Right lobe of liver (tissue), 6 donors: ENCODE measurements at regions not wholly inside any gene's neighbourhood (a gene's known extent, or its start where the extent isn't known, plus 50 kb on each side); places are given as distances from the start of the nearest gene placed in this dataset.

Source experiments
- ATAC-seq, 4 donors: fragments of 200-7000 bp; cut with Tn5 transposase; one replicate each; pipeline ENCODE4 v1.9.1; 2020; ENCODE audit warnings: mild to moderate bottlenecking in 4 of 4, moderate library complexity in 4 of 4
- DNase-seq, 3 donors: peaks; one replicate each; pipeline ENCODE4 v3.0.0-alpha.2; 2020
- H3K27ac ChIP-seq, 3 donors: fragments of 200-600 bp; one replicate each; pipeline ENCODE4 v1.8.0; 2022
- H3K27me3 ChIP-seq, 2 donors: fragments of 200-600 bp; one replicate each; pipeline ENCODE4 v1.8.0; 2022
- H3K36me3 ChIP-seq, 4 donors: fragments of 200-600 bp; sonication (generic) in 1 of 4; one replicate each; pipeline versions ENCODE4 v1.5.1 to v1.8.0; 2017 to 2022; ENCODE audit warnings: control low read depth in 1 of 4
- H3K4me1 ChIP-seq, 4 donors: fragments of 200-600 bp; sonication (generic) in 1 of 4; one replicate each; pipeline versions ENCODE4 v1.5.1 to v1.8.0; 2017 to 2022; ENCODE audit warnings: control low read depth in 1 of 4
- H3K4me3 ChIP-seq, 3 donors: fragments of 200-600 bp; one replicate each; pipeline ENCODE4 v1.8.0; 2022
- H3K9me3 ChIP-seq, 4 donors: fragments of 200-600 bp; sonication (generic) in 1 of 4; one replicate each; pipeline versions ENCODE4 v1.5.1 to v1.8.0; 2017 to 2022; ENCODE audit warnings: control low read depth in 1 of 4
- POLR2A ChIP-seq: fragments of 450-650 bp; IDR thresholded peaks from one replicate; pipeline ENCODE4 v1.6.1; 2017; ENCODE audit warnings: antibody characterized with exemption, mild to moderate bottlenecking
- WGBS: methylation state at CpG from one replicate; pipeline ENCODE4 v1.1.6; 2018; ENCODE audit warnings: low coverage, low lambda C conversion rate; ENCODE audit not compliant: insufficient coverage; ENCODE audit errors: missing lambda C conversion rate; 5-methylcytosine and 5-hydroxymethylcytosine counted together
- intact Hi-C, 2 donors: fragments of 100-400 bp; cut with DNase I; formaldehyde crosslinking; loops; one replicate each; pipeline versions ENCODE4 v1.11.2 to v1.14.1; 2022
- TF ChIP-seq, protein P1 (sequence below), 4 donors: fragments of 200-600 bp in 3 of 4; fragments of 450-650 bp in 1 of 4; IDR thresholded peaks; one replicate each; pipeline versions ENCODE4 v1.5.1 to v1.8.0; 2016 to 2022; ENCODE audit warnings: antibody characterized with exemption in 4 of 4, mild to moderate bottlenecking in 2 of 4
- donor health status: DM: no; HTN: yes; CAD: no.
- donor health status: DM: no; HTN: no; CAD: no.
- donor health status: DM: no; HTN: no; CAD: no.
- donor health status: DM: no; HTN: yes; CAD: no.
- donor health status: DM: no; HTN: yes; CAD: no.

DNA sequence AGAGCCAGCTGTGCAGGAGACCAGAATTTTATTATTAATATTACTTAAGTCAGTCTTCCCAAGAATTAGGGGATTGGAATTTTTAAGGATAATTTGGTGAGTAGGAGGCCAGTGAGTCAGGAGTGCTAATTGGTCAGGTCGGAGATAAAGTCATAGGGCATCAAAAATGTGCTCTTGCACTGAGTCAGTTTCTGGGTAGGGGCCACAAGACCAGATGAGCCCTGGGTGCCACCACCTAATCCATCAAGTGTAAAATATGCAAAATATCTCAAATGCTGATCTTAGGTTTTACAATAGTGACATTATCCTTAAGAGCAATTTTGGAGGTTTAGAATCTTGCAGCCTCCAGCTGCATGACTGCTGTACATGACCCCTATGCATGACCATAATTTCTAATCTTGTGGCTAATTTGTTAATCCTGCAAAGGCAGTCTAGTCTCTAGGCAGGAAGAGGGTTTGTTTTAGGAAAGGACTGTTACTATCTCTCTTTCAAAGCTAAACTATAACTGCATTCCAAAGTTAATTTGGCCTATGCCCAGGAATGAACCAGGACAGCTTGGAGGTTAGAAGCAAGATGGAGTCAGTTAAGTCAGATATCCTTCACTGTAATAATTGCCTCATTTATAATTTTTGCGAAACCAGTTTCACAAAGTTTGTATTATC, 215.9 kb downstream of the RNF152 start:
- Histone ChIP-seq H3K36me3 (no peaks in the 10 kb centered on the region), H3K4me3 (no peak overlapping the region), H3K9me3 (peaks cover 0 to 7% (median 0%) of the 10 kb centered on the region in 4 donors), H3K27ac (no peak overlapping the region), H3K4me1 (no peaks in the 10 kb centered on the region), H3K27me3 (no peaks in the 10 kb centered on the region)
- ATAC-seq = no peak
- WGBS = 70% methylated on average over 2 of the region's 2 CpGs
- no peak for DNase-seq
- intact Hi-C loops = no loop called here
- TF ChIP-seq POLR2A = no peak
- TF ChIP-seq, protein P1, sequence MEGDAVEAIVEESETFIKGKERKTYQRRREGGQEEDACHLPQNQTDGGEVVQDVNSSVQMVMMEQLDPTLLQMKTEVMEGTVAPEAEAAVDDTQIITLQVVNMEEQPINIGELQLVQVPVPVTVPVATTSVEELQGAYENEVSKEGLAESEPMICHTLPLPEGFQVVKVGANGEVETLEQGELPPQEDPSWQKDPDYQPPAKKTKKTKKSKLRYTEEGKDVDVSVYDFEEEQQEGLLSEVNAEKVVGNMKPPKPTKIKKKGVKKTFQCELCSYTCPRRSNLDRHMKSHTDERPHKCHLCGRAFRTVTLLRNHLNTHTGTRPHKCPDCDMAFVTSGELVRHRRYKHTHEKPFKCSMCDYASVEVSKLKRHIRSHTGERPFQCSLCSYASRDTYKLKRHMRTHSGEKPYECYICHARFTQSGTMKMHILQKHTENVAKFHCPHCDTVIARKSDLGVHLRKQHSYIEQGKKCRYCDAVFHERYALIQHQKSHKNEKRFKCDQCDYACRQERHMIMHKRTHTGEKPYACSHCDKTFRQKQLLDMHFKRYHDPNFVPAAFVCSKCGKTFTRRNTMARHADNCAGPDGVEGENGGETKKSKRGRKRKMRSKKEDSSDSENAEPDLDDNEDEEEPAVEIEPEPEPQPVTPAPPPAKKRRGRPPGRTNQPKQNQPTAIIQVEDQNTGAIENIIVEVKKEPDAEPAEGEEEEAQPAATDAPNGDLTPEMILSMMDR (IDR thresholded peaks at IDR 0.05) = no peak

DNA sequence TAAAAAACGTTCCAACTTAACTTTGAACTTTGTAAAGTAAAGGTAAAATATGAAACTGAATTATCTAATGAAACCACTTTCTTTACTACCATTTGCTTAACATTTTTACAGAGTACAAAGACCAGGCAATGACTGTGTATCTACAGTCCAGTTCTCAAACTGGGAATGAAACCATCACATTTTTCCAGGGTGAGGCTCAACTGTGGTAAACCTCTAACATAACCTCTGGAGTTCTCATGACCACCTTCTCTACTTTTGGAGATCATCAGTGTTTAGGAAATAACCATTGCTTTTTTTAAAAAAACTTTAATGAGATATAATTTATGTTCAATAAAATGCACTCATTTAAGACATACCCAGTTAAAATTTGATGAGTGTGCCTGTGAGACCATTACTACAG, 223.5 kb downstream of the RNF152 start:
- H3K9me3 ChIP-seq = no peaks in the 10 kb centered on the region
- peak in 1 of 4 donors; percentile 49 for ATAC-seq
- intact Hi-C loops = no loop called here
- DNase-seq = no peak
- no peaks in the 10 kb centered on the region for H3K27me3 ChIP-seq
- H3K4me1 ChIP-seq = peaks cover 0 to 9% (median 5%) of the 10 kb centered on the region in 4 donors
- WGBS = 8% methylated on average over 1 of the region's 1 CpG
- no peak overlapping the region for H3K4me3 ChIP-seq
- H3K27ac ChIP-seq = no peak overlapping the region
- TF ChIP-seq, protein P1 (IDR thresholded peaks at IDR 0.05) = no peak
- TF ChIP-seq POLR2A = no peak
- no peaks in the 10 kb centered on the region for H3K36me3 ChIP-seq

DNA sequence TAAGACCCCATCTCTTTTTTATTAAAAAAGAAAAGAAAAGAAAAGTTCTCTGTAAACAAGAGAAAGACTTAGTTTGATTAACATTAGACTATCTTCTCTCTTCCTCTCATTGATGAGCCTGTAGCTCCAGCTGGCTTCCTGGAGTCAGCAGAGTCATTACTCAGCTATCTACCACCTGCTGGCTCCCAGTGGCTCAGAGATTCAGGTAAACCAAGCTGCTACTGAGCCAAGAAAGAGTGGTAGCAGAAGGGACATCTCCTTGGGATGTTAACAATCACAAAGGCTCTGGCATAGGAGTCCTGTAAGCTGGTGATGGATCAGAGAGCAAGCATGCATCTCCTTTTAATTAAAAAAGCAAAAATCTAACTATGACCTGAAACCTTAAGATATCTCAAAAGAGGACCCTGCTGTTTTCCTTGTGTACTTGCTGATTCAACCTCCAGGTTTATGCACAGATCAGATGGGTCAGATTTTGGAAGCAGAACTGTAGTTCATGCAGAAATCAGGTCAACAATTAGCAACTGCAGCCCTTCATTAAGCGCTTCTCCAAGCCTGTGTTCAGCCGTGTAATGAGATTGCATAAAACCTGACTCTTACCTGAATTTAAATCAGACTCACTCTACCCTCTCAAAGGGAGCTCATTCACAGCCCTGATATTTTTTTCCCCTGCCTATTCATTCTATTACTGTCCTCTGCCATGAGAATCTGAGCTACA, 225.8 kb downstream of the RNF152 start:
- intact Hi-C loops = no loop called here

DNA sequence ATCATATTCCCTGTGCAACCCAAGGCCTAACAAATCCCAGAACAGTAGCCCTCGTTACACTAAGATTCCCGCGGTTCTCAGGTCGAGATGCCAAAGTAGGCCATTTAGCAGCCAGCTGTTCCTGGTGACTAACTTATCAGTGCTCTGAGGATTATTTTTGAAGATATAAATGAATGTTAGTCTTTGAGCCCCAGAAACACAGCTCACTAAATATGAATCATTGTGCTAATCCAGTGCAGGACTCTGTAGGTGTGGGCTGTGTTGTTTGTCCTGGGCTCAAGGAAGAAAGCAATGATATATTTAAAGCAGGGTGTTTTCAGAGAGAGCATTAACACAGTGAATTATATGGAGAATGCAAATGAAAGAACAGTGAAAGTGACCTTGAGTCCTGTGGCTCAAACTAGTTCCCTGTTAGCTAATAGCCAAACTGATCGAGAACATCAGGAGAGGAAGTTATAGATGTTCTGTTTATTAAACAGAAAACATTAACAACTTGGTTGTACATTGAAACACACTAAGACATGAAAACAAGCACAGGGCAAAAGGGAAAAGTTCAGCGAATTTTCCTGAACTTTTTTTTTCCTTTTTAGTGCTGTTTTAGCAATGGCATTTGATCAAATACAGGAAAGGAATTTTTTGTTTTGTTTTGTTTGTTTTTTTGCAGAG, 228.3 kb downstream of the RNF152 start:
- H3K4me1 ChIP-seq = peaks cover 0 to 12% (median 6%) of the 10 kb centered on the region in 4 donors
- no peak overlapping the region for H3K4me3 ChIP-seq
- no peaks in the 10 kb centered on the region for H3K9me3 ChIP-seq
- no peaks in the 10 kb centered on the region for H3K36me3 ChIP-seq
- intact Hi-C loops = no loop called here
- peak overlapping the region in 2 of 3 donors; percentile 21 to 71 for H3K27ac ChIP-seq
- peak; percentile 59 to 77 (median 70) for ATAC-seq
- 38% methylated on average over 3 of the region's 6 CpGs for WGBS
- H3K27me3 ChIP-seq = no peaks in the 10 kb centered on the region
- TF ChIP-seq, protein P1 (IDR thresholded peaks at IDR 0.05) = no peak
- DNase-seq = no peak

More for the DNA sequence above, 225.8 kb downstream of the RNF152 start:
- ATAC-seq (no peak), DNase-seq (no peak)
- Histone ChIP-seq H3K36me3 (no peaks in the 10 kb centered on the region), H3K27ac (no peak overlapping the region), H3K4me1 (peaks cover 0 to 12% (median 6%) of the 10 kb centered on the region in 4 donors), H3K4me3 (no peak overlapping the region), H3K27me3 (no peaks in the 10 kb centered on the region), H3K9me3 (no peaks in the 10 kb centered on the region)
- WGBS = 66% methylated on average over 2 of the region's 2 CpGs
- TF ChIP-seq POLR2A = no peak
- TF ChIP-seq, protein P1 (IDR thresholded peaks at IDR 0.05) = no peak
